GM23338 (cell line): ENCODE measurements at regions not wholly inside any gene's neighbourhood (a gene's known extent, or its start where the extent isn't known, plus 50 kb on each side); places are given as distances from the start of the nearest gene placed in this dataset.

Source experiments
- ATAC-seq: fragments of 200-7000 bp; cut with Tn5 transposase; 3 replicates; pipeline ENCODE4 v1.9.1; 2020
- DNase-seq: peaks from one replicate; pipeline ENCODE4 v3.0.0-alpha.2; 2015; ENCODE audit warnings: low spot score
- H2AFZ ChIP-seq: fragments of 200-600 bp; sonication (generic); 2 replicates; pipeline ENCODE4 v1.8.0; 2016; ENCODE audit warnings: antibody characterized with exemption, mild to moderate bottlenecking, moderate library complexity
- H3F3A ChIP-seq: fragments of 200-600 bp; sonication (generic); replicated peaks from 2 replicates; pipeline ENCODE4 v1.8.0; 2017; ENCODE audit warnings: antibody characterized with exemption, mixed run types, low read depth
- H3K27ac ChIP-seq: fragments of 200-600 bp; sonication (generic); 2 replicates; pipeline ENCODE4 v1.6.1; 2016; ENCODE audit warnings: low read depth
- H3K27me3 ChIP-seq: fragments of 200-600 bp; sonication (generic); 2 replicates; pipeline ENCODE4 v1.8.0; 2016; ENCODE audit warnings: mild to moderate bottlenecking, mixed run types, moderate library complexity; ENCODE audit not compliant: insufficient read depth
- H3K36me3 ChIP-seq: fragments of 200-600 bp; sonication (generic); 2 replicates; pipeline ENCODE4 v1.8.0; 2016; ENCODE audit warnings: mild to moderate bottlenecking; ENCODE audit not compliant: insufficient read depth
- H3K4me1 ChIP-seq: fragments of 200-600 bp; sonication (generic); 2 replicates; pipeline ENCODE4 v1.8.0; 2016; ENCODE audit warnings: mild to moderate bottlenecking, moderate library complexity; ENCODE audit not compliant: insufficient read depth
- H3K4me2 ChIP-seq: fragments of 200-600 bp; sonication (generic); 2 replicates; pipeline ENCODE4 v1.7.1; 2017; ENCODE audit warnings: mixed run types
- H3K4me3 ChIP-seq: fragments of 200-600 bp; sonication (generic); 2 replicates; pipeline ENCODE4 v1.6.1; 2016; ENCODE audit warnings: mixed run types
- H3K79me2 ChIP-seq: fragments of 200-600 bp; sonication (generic); replicated peaks from 2 replicates; pipeline ENCODE4 v1.8.0; 2017; ENCODE audit warnings: mild to moderate bottlenecking; ENCODE audit not compliant: insufficient read depth
- H3K9me2 ChIP-seq: fragments of 200-600 bp; sonication (generic); 2 replicates; pipeline ENCODE4 v1.8.0; 2017; ENCODE audit not compliant: insufficient read depth
- H4K20me1 ChIP-seq: fragments of 200-600 bp; sonication (generic); replicated peaks from 2 replicates; pipeline ENCODE4 v1.8.0; 2017; ENCODE audit warnings: mild to moderate bottlenecking; ENCODE audit not compliant: insufficient read depth
- H3K27ac Mint-ChIP-seq: 2 replicates; pipeline ENCODE4 v1.8.0; 2020; ENCODE audit warnings: inconsistent platforms, mild to moderate bottlenecking, moderate library complexity, mixed read lengths
- H3K27me3 Mint-ChIP-seq: 3 replicates; pipeline ENCODE4 v1.8.0; 2022; ENCODE audit warnings: low read depth, mild to moderate bottlenecking, moderate library complexity, mixed read lengths, inconsistent platforms; ENCODE audit not compliant: insufficient read depth, poor library complexity
- H3K36me3 Mint-ChIP-seq: 3 replicates; pipeline ENCODE4 v1.8.0; 2021; ENCODE audit warnings: low read depth, mild to moderate bottlenecking, inconsistent platforms, moderate library complexity, mixed read lengths
- H3K4me1 Mint-ChIP-seq: 3 replicates; pipeline ENCODE4 v1.8.0; 2020; ENCODE audit warnings: mild to moderate bottlenecking, inconsistent platforms, mixed read lengths
- H3K4me3 Mint-ChIP-seq: 3 replicates; pipeline ENCODE4 v1.8.0; 2021; ENCODE audit warnings: moderate library complexity, mild to moderate bottlenecking, inconsistent platforms, mixed read lengths
- H3K9me3 Mint-ChIP-seq: 3 replicates; pipeline ENCODE4 v1.8.0; 2020; ENCODE audit warnings: moderate library complexity, mild to moderate bottlenecking, inconsistent platforms, mixed read lengths
- CREB1 ChIP-seq: fragments of 250-450 bp; sonication (Bioruptor Pico); IDR thresholded peaks from 2 replicates; pipeline ENCODE4 v1.5.0; 2020; ENCODE audit warnings: low read depth, mild to moderate bottlenecking, moderate library complexity
- EZH2 ChIP-seq: fragments of 200-600 bp; sonication (generic); IDR thresholded peaks from one replicate; pipeline ENCODE4 v1.8.0; 2017; ENCODE audit warnings: antibody characterized with exemption, mild to moderate bottlenecking, low read depth; ENCODE audit not compliant: unreplicated experiment
- EZH2phosphoT487 ChIP-seq: fragments of 200-600 bp; sonication (generic); IDR thresholded peaks from one replicate; pipeline ENCODE4 v1.8.1; 2018; ENCODE audit warnings: antibody characterized with exemption; ENCODE audit not compliant: unreplicated experiment
- JUNB ChIP-seq: IDR thresholded peaks from one replicate; pipeline ENCODE4 v1.6.1; 2016; ENCODE audit warnings: antibody characterized with exemption; ENCODE audit not compliant: unreplicated experiment
- NANOG ChIP-seq: IDR thresholded peaks from 2 replicates; pipeline ENCODE4 v1.6.1; 2016; ENCODE audit warnings: antibody characterized with exemption, borderline replicate concordance
- POLR2AphosphoS5 ChIP-seq: IDR thresholded peaks from 2 replicates; pipeline ENCODE4 v1.6.1; 2016; ENCODE audit warnings: antibody characterized with exemption, low read depth
- STAT1 ChIP-seq: IDR thresholded peaks from one replicate; pipeline ENCODE4 v1.6.1; 2016; ENCODE audit warnings: antibody characterized with exemption; ENCODE audit not compliant: unreplicated experiment
- ZNF114 ChIP-seq: fragments of 250-450 bp; sonication (Bioruptor Pico); IDR thresholded peaks from 2 replicates; pipeline ENCODE4 v1.5.0; 2020; ENCODE audit warnings: mild to moderate bottlenecking, moderate library complexity
- ZNF331 ChIP-seq: fragments of 250-450 bp; sonication (Bioruptor Pico); IDR thresholded peaks from 2 replicates; pipeline ENCODE4 v1.5.0; 2020; ENCODE audit warnings: low read depth, mild to moderate bottlenecking, moderate library complexity
- TF ChIP-seq, protein P1 (sequence below), 2 experiments: fragments of 200-600 bp in 1 of 2; sonication (generic) in 1 of 2; conservative IDR thresholded peaks; 2 replicates each; pipeline versions ENCODE4 v1.5.1 to v1.6.1; 2016 to 2017; ENCODE audit warnings: antibody characterized with exemption in 2 of 2, low read depth in 2 of 2, mild to moderate bottlenecking in 2 of 2, moderate library complexity in 1 of 2
- TF ChIP-seq, protein P2 (sequence below): IDR thresholded peaks from one replicate; pipeline ENCODE4 v1.6.1; 2018; ENCODE audit warnings: antibody characterized with exemption; ENCODE audit not compliant: unreplicated experiment
- TF ChIP-seq, protein P3 (sequence below): IDR thresholded peaks from 2 replicates; pipeline ENCODE4 v1.6.1; 2016; ENCODE audit warnings: antibody characterized with exemption
- TF ChIP-seq, protein P4 (sequence below): fragments of 250-450 bp; sonication (Bioruptor Pico); IDR thresholded peaks from 2 replicates; pipeline ENCODE4 v1.5.0; 2020; ENCODE audit warnings: mild to moderate bottlenecking, moderate library complexity

DNA sequence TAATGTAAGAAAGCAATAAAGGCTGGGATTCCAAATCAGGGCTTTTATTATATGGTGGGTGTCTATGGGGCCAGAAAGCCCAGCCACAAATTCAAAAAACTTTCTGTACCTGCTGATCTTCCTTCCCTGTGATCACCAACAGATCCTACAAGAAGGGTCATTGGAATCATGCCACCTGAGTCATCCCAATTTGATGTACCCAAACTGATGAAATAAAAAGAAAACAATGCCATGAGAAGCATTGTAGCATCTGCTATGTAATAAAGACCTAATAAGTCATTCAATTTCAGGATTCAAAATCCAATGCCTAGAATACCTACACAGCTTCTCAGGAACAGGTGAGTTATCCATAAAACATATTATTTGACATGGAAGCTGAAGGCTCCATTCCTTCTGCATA is 228.8 kb downstream of the DKK1 start (continued):
- no peak for TF ChIP-seq EZH2
- TF ChIP-seq STAT1, result no peak
- TF ChIP-seq NANOG, result no peak
- TF ChIP-seq ZNF114 (CRISPR knock-in tag), result no peak
- TF ChIP-seq CREB1, result no peak

DNA sequence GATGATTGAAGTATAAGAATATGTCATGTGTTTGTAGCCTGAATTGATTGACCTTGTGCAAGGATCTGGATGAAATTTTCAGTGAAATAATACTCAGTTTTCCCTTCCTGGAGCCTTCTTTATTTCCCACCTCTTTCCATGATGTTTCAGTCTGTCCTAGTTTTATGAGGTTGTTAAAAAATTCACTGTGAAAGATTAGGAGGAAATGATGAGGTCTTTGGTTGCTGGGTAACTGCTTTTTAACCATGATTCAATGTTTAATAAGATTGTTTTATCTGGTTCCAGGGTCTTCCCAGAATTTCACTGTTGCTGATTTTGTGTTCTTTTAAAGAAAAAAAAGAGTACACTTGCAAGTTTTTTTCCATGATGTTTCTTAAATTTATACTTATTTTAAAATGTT is 221.5 kb downstream of the MBL2 start:
- no peaks in the 10 kb centered on the region for H3K27me3 Mint-ChIP-seq
- Histone ChIP-seq H3K4me3 (no peak overlapping the region), H4K20me1 (no peaks in the 10 kb centered on the region), H3K27ac (no peak overlapping the region), H3K79me2 (no peaks in the 10 kb centered on the region), H3F3A (no peaks in the 10 kb centered on the region), H2AFZ (no peak overlapping the region), H3K27me3 (no peaks in the 10 kb centered on the region), H3K9me2 (no peaks in the 10 kb centered on the region), H3K4me1 (no peaks in the 10 kb centered on the region), H3K36me3 (no peaks in the 10 kb centered on the region), H3K4me2 (no peak overlapping the region)
- no peak for ATAC-seq
- H3K4me3 Mint-ChIP-seq, result no peak overlapping the region
- TF ChIP-seq EZH2phosphoT487 (no peak), CREB1 (no peak), EZH2 (no peak), POLR2AphosphoS5 (no peak), STAT1 (no peak), NANOG (no peak), ZNF331 (CRISPR knock-in tag) (no peak), JUNB (no peak), ZNF114 (CRISPR knock-in tag) (no peak)
- TF ChIP-seq, protein P1, sequence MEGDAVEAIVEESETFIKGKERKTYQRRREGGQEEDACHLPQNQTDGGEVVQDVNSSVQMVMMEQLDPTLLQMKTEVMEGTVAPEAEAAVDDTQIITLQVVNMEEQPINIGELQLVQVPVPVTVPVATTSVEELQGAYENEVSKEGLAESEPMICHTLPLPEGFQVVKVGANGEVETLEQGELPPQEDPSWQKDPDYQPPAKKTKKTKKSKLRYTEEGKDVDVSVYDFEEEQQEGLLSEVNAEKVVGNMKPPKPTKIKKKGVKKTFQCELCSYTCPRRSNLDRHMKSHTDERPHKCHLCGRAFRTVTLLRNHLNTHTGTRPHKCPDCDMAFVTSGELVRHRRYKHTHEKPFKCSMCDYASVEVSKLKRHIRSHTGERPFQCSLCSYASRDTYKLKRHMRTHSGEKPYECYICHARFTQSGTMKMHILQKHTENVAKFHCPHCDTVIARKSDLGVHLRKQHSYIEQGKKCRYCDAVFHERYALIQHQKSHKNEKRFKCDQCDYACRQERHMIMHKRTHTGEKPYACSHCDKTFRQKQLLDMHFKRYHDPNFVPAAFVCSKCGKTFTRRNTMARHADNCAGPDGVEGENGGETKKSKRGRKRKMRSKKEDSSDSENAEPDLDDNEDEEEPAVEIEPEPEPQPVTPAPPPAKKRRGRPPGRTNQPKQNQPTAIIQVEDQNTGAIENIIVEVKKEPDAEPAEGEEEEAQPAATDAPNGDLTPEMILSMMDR (conservative IDR thresholded peaks at IDR 0.05; ENCODE audit: low read depth in 2 of 2), result no peak
- TF ChIP-seq, protein P2, sequence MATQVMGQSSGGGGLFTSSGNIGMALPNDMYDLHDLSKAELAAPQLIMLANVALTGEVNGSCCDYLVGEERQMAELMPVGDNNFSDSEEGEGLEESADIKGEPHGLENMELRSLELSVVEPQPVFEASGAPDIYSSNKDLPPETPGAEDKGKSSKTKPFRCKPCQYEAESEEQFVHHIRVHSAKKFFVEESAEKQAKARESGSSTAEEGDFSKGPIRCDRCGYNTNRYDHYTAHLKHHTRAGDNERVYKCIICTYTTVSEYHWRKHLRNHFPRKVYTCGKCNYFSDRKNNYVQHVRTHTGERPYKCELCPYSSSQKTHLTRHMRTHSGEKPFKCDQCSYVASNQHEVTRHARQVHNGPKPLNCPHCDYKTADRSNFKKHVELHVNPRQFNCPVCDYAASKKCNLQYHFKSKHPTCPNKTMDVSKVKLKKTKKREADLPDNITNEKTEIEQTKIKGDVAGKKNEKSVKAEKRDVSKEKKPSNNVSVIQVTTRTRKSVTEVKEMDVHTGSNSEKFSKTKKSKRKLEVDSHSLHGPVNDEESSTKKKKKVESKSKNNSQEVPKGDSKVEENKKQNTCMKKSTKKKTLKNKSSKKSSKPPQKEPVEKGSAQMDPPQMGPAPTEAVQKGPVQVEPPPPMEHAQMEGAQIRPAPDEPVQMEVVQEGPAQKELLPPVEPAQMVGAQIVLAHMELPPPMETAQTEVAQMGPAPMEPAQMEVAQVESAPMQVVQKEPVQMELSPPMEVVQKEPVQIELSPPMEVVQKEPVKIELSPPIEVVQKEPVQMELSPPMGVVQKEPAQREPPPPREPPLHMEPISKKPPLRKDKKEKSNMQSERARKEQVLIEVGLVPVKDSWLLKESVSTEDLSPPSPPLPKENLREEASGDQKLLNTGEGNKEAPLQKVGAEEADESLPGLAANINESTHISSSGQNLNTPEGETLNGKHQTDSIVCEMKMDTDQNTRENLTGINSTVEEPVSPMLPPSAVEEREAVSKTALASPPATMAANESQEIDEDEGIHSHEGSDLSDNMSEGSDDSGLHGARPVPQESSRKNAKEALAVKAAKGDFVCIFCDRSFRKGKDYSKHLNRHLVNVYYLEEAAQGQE, result no peak
- TF ChIP-seq, protein P3, sequence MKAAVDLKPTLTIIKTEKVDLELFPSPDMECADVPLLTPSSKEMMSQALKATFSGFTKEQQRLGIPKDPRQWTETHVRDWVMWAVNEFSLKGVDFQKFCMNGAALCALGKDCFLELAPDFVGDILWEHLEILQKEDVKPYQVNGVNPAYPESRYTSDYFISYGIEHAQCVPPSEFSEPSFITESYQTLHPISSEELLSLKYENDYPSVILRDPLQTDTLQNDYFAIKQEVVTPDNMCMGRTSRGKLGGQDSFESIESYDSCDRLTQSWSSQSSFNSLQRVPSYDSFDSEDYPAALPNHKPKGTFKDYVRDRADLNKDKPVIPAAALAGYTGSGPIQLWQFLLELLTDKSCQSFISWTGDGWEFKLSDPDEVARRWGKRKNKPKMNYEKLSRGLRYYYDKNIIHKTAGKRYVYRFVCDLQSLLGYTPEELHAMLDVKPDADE, result no peak
- TF ChIP-seq, protein P4, sequence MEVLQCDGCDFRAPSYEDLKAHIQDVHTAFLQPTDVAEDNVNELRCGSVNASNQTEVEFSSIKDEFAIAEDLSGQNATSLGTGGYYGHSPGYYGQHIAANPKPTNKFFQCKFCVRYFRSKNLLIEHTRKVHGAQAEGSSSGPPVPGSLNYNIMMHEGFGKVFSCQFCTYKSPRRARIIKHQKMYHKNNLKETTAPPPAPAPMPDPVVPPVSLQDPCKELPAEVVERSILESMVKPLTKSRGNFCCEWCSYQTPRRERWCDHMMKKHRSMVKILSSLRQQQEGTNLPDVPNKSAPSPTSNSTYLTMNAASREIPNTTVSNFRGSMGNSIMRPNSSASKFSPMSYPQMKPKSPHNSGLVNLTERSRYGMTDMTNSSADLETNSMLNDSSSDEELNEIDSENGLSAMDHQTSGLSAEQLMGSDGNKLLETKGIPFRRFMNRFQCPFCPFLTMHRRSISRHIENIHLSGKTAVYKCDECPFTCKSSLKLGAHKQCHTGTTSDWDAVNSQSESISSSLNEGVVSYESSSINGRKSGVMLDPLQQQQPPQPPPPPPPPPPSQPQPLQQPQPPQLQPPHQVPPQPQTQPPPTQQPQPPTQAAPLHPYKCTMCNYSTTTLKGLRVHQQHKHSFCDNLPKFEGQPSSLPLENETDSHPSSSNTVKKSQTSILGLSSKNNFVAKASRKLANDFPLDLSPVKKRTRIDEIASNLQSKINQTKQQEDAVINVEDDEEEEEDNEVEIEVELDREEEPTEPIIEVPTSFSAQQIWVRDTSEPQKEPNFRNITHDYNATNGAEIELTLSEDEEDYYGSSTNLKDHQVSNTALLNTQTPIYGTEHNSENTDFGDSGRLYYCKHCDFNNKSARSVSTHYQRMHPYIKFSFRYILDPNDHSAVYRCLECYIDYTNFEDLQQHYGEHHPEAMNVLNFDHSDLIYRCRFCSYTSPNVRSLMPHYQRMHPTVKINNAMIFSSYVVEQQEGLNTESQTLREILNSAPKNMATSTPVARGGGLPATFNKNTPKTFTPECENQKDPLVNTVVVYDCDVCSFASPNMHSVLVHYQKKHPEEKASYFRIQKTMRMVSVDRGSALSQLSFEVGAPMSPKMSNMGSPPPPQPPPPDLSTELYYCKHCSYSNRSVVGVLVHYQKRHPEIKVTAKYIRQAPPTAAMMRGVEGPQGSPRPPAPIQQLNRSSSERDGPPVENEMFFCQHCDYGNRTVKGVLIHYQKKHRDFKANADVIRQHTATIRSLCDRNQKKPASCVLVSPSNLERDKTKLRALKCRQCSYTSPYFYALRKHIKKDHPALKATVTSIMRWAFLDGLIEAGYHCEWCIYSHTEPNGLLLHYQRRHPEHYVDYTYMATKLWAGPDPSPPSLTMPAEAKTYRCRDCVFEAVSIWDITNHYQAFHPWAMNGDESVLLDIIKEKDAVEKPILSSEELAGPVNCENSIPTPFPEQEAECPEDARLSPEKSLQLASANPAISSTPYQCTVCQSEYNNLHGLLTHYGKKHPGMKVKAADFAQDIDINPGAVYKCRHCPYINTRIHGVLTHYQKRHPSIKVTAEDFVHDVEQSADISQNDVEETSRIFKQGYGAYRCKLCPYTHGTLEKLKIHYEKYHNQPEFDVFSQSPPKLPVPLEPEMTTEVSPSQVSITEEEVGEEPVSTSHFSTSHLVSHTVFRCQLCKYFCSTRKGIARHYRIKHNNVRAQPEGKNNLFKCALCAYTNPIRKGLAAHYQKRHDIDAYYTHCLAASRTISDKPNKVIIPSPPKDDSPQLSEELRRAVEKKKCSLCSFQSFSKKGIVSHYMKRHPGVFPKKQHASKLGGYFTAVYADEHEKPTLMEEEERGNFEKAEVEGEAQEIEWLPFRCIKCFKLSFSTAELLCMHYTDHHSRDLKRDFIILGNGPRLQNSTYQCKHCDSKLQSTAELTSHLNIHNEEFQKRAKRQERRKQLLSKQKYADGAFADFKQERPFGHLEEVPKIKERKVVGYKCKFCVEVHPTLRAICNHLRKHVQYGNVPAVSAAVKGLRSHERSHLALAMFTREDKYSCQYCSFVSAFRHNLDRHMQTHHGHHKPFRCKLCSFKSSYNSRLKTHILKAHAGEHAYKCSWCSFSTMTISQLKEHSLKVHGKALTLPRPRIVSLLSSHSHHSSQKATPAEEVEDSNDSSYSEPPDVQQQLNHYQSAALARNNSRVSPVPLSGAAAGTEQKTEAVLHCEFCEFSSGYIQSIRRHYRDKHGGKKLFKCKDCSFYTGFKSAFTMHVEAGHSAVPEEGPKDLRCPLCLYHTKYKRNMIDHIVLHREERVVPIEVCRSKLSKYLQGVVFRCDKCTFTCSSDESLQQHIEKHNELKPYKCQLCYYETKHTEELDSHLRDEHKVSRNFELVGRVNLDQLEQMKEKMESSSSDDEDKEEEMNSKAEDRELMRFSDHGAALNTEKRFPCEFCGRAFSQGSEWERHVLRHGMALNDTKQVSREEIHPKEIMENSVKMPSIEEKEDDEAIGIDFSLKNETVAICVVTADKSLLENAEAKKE, result no peak
- no peaks in the 10 kb centered on the region for H3K4me1 Mint-ChIP-seq
- no peak for DNase-seq
- no peak overlapping the region for H3K27ac Mint-ChIP-seq
- H3K9me3 Mint-ChIP-seq, result no peaks in the 10 kb centered on the region; the same call in 2 of the 3 replicates
- no peaks in the 10 kb centered on the region for H3K36me3 Mint-ChIP-seq
